H1 (cell line): ENCODE measurements at regions not wholly inside any gene's neighbourhood (a gene's known extent, or its start where the extent isn't known, plus 50 kb on each side); places are given as distances from the start of the nearest gene placed in this dataset.

Source experiments
- CTCF ChIA-PET: fragments of 300-600 bp; sonication (Branson Sonifier 250); formaldehyde crosslinking; loops from one replicate; lab custom pipeline; 2021; ENCODE audit not compliant: partially characterized antibody; lab: Charles Lee
- POLR2A ChIA-PET: fragments of 300-600 bp; sonication (Branson Sonifier 250); formaldehyde crosslinking; loops from one replicate; lab custom pipeline; 2021; ENCODE audit warnings: inconsistent platforms; ENCODE audit not compliant: partially characterized antibody; lab: Charles Lee
- DNase-seq, 2 experiments: peaks; one replicate each; pipeline versions ENCODE4 v3.0.0 to v3.0.0-alpha.2; 2010 to 2022; ENCODE audit warnings: low spot score in 2 of 2, low read depth in 1 of 2, mixed read lengths in 1 of 2
- FAIRE-seq: peaks from 2 replicates; lab custom pipeline; 2011; peaks lifted over from hg19 to GRCh38; lab: Jason Lieb, UNC
- H2AFZ ChIP-seq: 2 replicates; pipeline ENCODE4 v1.8.1; 2012; ENCODE audit warnings: low read length, inconsistent platforms
- H2AK5ac ChIP-seq: 2 replicates; pipeline ENCODE4 v1.6.1; 2013; ENCODE audit warnings: low read depth, low read length
- H2BK120ac ChIP-seq: replicated peaks from 2 replicates; pipeline ENCODE3; 2013; ENCODE audit warnings: low read depth, low read length, inconsistent platforms
- H2BK12ac ChIP-seq: 2 replicates; pipeline ENCODE4 v1.6.1; 2013; ENCODE audit warnings: low read depth, low read length
- H2BK15ac ChIP-seq: 2 replicates; pipeline ENCODE4 v1.6.1; 2013; ENCODE audit warnings: low read length
- H2BK20ac ChIP-seq: 2 replicates; pipeline ENCODE4 v1.6.1; 2013; ENCODE audit warnings: low read length
- H2BK5ac ChIP-seq: 2 replicates; pipeline ENCODE4 v1.6.1; 2013; ENCODE audit warnings: low read depth, low read length
- H3K14ac ChIP-seq: 2 replicates; pipeline ENCODE4 v1.6.1; 2013; ENCODE audit warnings: inconsistent platforms; ENCODE audit not compliant: insufficient read length
- H3K18ac ChIP-seq: 2 replicates; pipeline ENCODE4 v1.6.1; 2013; ENCODE audit warnings: low read length; ENCODE audit errors: extremely low read depth
- H3K23ac ChIP-seq: 2 replicates; pipeline ENCODE4 v1.6.1; 2013; ENCODE audit warnings: inconsistent platforms; ENCODE audit not compliant: insufficient read length
- H3K23me2 ChIP-seq: 2 replicates; pipeline ENCODE4 v1.6.1; 2013; ENCODE audit warnings: low read depth, low read length
- H3K27ac ChIP-seq: 2 replicates; pipeline ENCODE4 v1.6.1; 2011; ENCODE audit warnings: low read depth, low read length, inconsistent platforms
- H3K27me3 ChIP-seq, 4 experiments: replicated peaks in 1 of 4; 1 replicate in 1 of 4; 2 replicates in 3 of 4; pipeline versions ENCODE4 v1.6.1 to v1.8.1; 2011 to 2013; ENCODE audit warnings: low read length in 3 of 4, mild to moderate bottlenecking in 3 of 4, inconsistent platforms in 2 of 4, mixed read lengths in 2 of 4, moderate library complexity in 1 of 4; ENCODE audit not compliant: control insufficient read depth in 3 of 4, insufficient read depth in 3 of 4; ENCODE audit errors: extremely low read depth in 1 of 4
- H3K36me3 ChIP-seq, 4 experiments: 2 replicates each; pipeline versions ENCODE4 v1.6.1 to v1.8.1; 2011 to 2013; ENCODE audit warnings: mild to moderate bottlenecking in 4 of 4, low read length in 3 of 4, moderate library complexity in 2 of 4, control low read depth in 1 of 4, inconsistent platforms in 1 of 4; ENCODE audit not compliant: insufficient read depth in 4 of 4, control insufficient read depth in 2 of 4
- H3K4ac ChIP-seq: replicated peaks from 2 replicates; pipeline ENCODE3; 2013; ENCODE audit warnings: low read length, low read depth, mixed read lengths, inconsistent platforms; ENCODE audit not compliant: insufficient read length
- H3K4me1 ChIP-seq, 4 experiments: replicated peaks in 1 of 4; 1 replicate in 1 of 4; 2 replicates in 3 of 4; pipeline versions ENCODE4 v1.6.1 to v1.8.1; 2011 to 2013; ENCODE audit warnings: low read length in 3 of 4, inconsistent platforms in 2 of 4, mixed read lengths in 1 of 4; ENCODE audit not compliant: insufficient read depth in 4 of 4, control insufficient read depth in 3 of 4
- H3K4me2 ChIP-seq, 2 experiments: 2 replicates each; pipeline versions ENCODE4 v1.6.1 to v1.8.1; 2011 to 2013; ENCODE audit warnings: low read depth in 2 of 2, low read length in 2 of 2, control low read depth in 1 of 2, inconsistent platforms in 1 of 2, mild to moderate bottlenecking in 1 of 2; ENCODE audit not compliant: insufficient read depth in 1 of 2
- H3K4me3 ChIP-seq, 4 experiments: fragments of 200-600, 300-600 bp in 1 of 4; sonication (generic), shearing (Covaris generic), sonication (Bioruptor Twin) in 1 of 4; 2 replicates each; pipeline versions ENCODE4 v1.5.1 to v1.8.1; 2011 to 2016; ENCODE audit warnings: low read length in 4 of 4, low read depth in 3 of 4, control low read depth in 2 of 4, inconsistent platforms in 2 of 4, mild to moderate bottlenecking in 2 of 4, mixed read lengths in 1 of 4, moderate library complexity in 1 of 4; ENCODE audit not compliant: insufficient read depth in 2 of 4; ENCODE audit errors: extremely low read depth in 1 of 4
- H3K56ac ChIP-seq: replicated peaks from 2 replicates; pipeline ENCODE3; 2013; ENCODE audit warnings: low read depth, mild to moderate bottlenecking, mixed read lengths, low read length, inconsistent platforms; ENCODE audit not compliant: insufficient read length
- H3K79me1 ChIP-seq: 2 replicates; pipeline ENCODE4 v1.6.1; 2013; ENCODE audit warnings: low read depth, low read length, control low read depth
- H3K79me2 ChIP-seq, 2 experiments: 2 replicates each; pipeline versions ENCODE4 v1.6.1 to v1.8.1; 2012 to 2013; ENCODE audit warnings: low read length in 2 of 2, mild to moderate bottlenecking in 2 of 2, inconsistent platforms in 1 of 2; ENCODE audit not compliant: insufficient read depth in 2 of 2, control insufficient read depth in 1 of 2
- H3K9ac ChIP-seq, 4 experiments: replicated peaks in 1 of 4; 1 replicate in 1 of 4; 2 replicates in 3 of 4; pipeline versions ENCODE4 v1.6.1 to v1.8.1; 2011 to 2013; ENCODE audit warnings: low read depth in 3 of 4, low read length in 3 of 4, control low read depth in 2 of 4, mild to moderate bottlenecking in 2 of 4, moderate library complexity in 2 of 4, inconsistent platforms in 1 of 4; ENCODE audit errors: extremely low read depth in 1 of 4
- H3K9me3 ChIP-seq, 2 experiments: 2 replicates each; pipeline versions ENCODE4 v1.6.1 to v1.8.1; 2012 to 2013; ENCODE audit warnings: mild to moderate bottlenecking in 2 of 2, moderate library complexity in 2 of 2, control low read depth in 1 of 2, inconsistent platforms in 1 of 2, low read depth in 1 of 2, low read length in 1 of 2, mixed read lengths in 1 of 2; ENCODE audit not compliant: insufficient read depth in 2 of 2
- H4K20me1 ChIP-seq, 2 experiments: replicated peaks in 1 of 2; 2 replicates each; pipeline versions ENCODE3 to v1.8.1; 2011 to 2013; ENCODE audit warnings: inconsistent platforms in 2 of 2, low read length in 2 of 2, mild to moderate bottlenecking in 1 of 2; ENCODE audit not compliant: insufficient read depth in 2 of 2, control insufficient read depth in 1 of 2
- H4K5ac ChIP-seq: 2 replicates; pipeline ENCODE4 v1.6.1; 2013; ENCODE audit warnings: low read length, low read depth, mixed read lengths, inconsistent platforms; ENCODE audit not compliant: insufficient read length
- H4K8ac ChIP-seq: 2 replicates; pipeline ENCODE4 v1.8.0; 2013; ENCODE audit warnings: mild to moderate bottlenecking, moderate library complexity, low read length, inconsistent platforms; ENCODE audit not compliant: insufficient read depth; ENCODE audit errors: extremely low read depth
- H4K91ac ChIP-seq: replicated peaks from 2 replicates; pipeline ENCODE3; 2013; ENCODE audit warnings: low read length, mixed read lengths, inconsistent platforms; ENCODE audit not compliant: insufficient read length
- BRCA1 ChIP-seq: IDR thresholded peaks from 2 replicates; pipeline ENCODE4 v1.6.1; 2012; ENCODE audit warnings: low read depth, low read length, improper control_type of control experiment
- CREB1 ChIP-seq: IDR thresholded peaks from 2 replicates; pipeline ENCODE4 v1.6.1; 2012; ENCODE audit warnings: inconsistent platforms
- CTCF ChIP-seq, 3 experiments: IDR thresholded peaks; 1 replicate in 2 of 3; 2 replicates in 1 of 3; pipeline versions ENCODE4 v1.5.1 to v1.6.1; 2011; ENCODE audit warnings: low read length in 3 of 3, mild to moderate bottlenecking in 3 of 3, inconsistent platforms in 2 of 3, low read depth in 1 of 3, moderate library complexity in 1 of 3; ENCODE audit not compliant: insufficient read depth in 1 of 3; ENCODE audit errors: control extremely low read depth in 1 of 3
- E2F6 ChIP-seq: IDR thresholded peaks from 2 replicates; pipeline ENCODE4 v1.6.1; 2012; ENCODE audit warnings: inconsistent platforms
- GTF2F1 ChIP-seq: IDR thresholded peaks from 2 replicates; pipeline ENCODE4 v1.6.1; 2012; ENCODE audit warnings: low read depth, low read length, improper control_type of control experiment, borderline replicate concordance
- KDM5A ChIP-seq: fragments of 200-600 bp; IDR thresholded peaks from 2 replicates; pipeline ENCODE4 v1.7.1; 2012; ENCODE audit warnings: mild to moderate bottlenecking, low read length, inconsistent platforms, mixed read lengths
- RBBP5 ChIP-seq: IDR thresholded peaks from 2 replicates; pipeline ENCODE4 v1.7.1; 2012; ENCODE audit warnings: low read depth, mild to moderate bottlenecking, inconsistent platforms, low read length, moderate library complexity, borderline replicate concordance
- SUZ12 ChIP-seq: fragments of 200-600 bp; sonication (generic); IDR thresholded peaks from 2 replicates; pipeline ENCODE4 v1.6.1; 2012; ENCODE audit warnings: mild to moderate bottlenecking, inconsistent platforms, low read length, moderate library complexity, mixed read lengths
- TEAD4 ChIP-seq: IDR thresholded peaks from 2 replicates; pipeline ENCODE4 v1.6.1; 2012; ENCODE audit warnings: low read depth, low read length, inconsistent platforms, mixed read lengths
- WGBS, 2 experiments: shearing (Covaris generic) in 1 of 2; methylation state at CpG; one replicate each; pipeline versions ENCODE4 v1.1.6 to v1.1.7; 2013 to 2015; ENCODE audit warnings: low lambda C conversion rate in 2 of 2, mixed read lengths in 2 of 2, inconsistent platforms in 1 of 2, low coverage in 1 of 2, missing lambda C conversion rate in 1 of 2; ENCODE audit not compliant: insufficient replicate concordance in 2 of 2, insufficient coverage in 1 of 2, insufficient read length in 1 of 2; ENCODE audit errors: extremely low coverage in 1 of 2, missing lambda C conversion rate in 1 of 2; 5-methylcytosine and 5-hydroxymethylcytosine counted together

- ChIA-PET POLR2A (no interaction called here), CTCF (no interaction called here)
- Histone ChIP-seq H3K4me2 (no peak overlapping the region), H4K8ac (no peak overlapping the region), H3K27ac (no peak overlapping the region), H2BK20ac (no peak overlapping the region), H4K20me1 (no peaks in the 10 kb centered on the region), H2AFZ (no peak overlapping the region), H2AK5ac (no peak overlapping the region), H3K23ac (no peak overlapping the region), H3K9ac (no peak overlapping the region), H3K27me3 (no peaks in the 10 kb centered on the region), H3K79me2 (no peaks in the 10 kb centered on the region), H3K14ac (no peak overlapping the region), H4K5ac (no peak overlapping the region), H3K4me1 (no peaks in the 10 kb centered on the region), H2BK12ac (no peak overlapping the region), H3K9me3 (no peaks in the 10 kb centered on the region), H3K36me3 (no peaks in the 10 kb centered on the region), H3K23me2 (no peaks in the 10 kb centered on the region), H2BK5ac (no peak overlapping the region), H3K56ac (no peak overlapping the region), H3K18ac (no peak overlapping the region), H2BK120ac (no peak overlapping the region), H2BK15ac (no peak overlapping the region), H3K4ac (no peak overlapping the region), H3K4me3 (no peak overlapping the region), H3K79me1 (no peaks in the 10 kb centered on the region), H4K91ac (no peak overlapping the region)
- DNase-seq (no peak), FAIRE-seq (no peak)
- TF ChIP-seq CTCF (IDR thresholded peaks at IDR 0.05; ENCODE audit: control extremely low read depth in 1 of 3, insufficient read depth in 1 of 3, low read depth in 1 of 3, low read length in 3 of 3) = no peak
- no peak for TF ChIP-seq KDM5A
- no peak for TF ChIP-seq CREB1
- TF ChIP-seq BRCA1 = no peak
- no peak for TF ChIP-seq GTF2F1
- TF ChIP-seq RBBP5 = no peak
- no peak for TF ChIP-seq E2F6
- TF ChIP-seq SUZ12 = no peak
- no peak for TF ChIP-seq TEAD4
- WGBS, 2 experiments = 78% methylated on average over 1 of the region's 1 CpG; no CpG with 5 or more reads in 1 of the 2 experiments
Measured at GRCh38 chr3:153246806-153247205, 84.8 kb downstream of the RAP2B start.
